IMR-90 (cell line): ENCODE measurements at regions not wholly inside any gene's neighbourhood (a gene's known extent, or its start where the extent isn't known, plus 50 kb on each side); places are given as distances from the start of the nearest gene placed in this dataset.
A peak's percentile ranks its signal among the peaks of the same experiment; 100 is the strongest.

ENCODE experiments used
- ATAC-seq: fragments of 200-7000 bp; cut with Tn5 transposase; 2 replicates; pipeline ENCODE4 v1.9.1; 2020; ENCODE audit warnings: low read depth, mild to moderate bottlenecking, moderate library complexity
- BruUV-seq: library from RNA; stranded (reverse); fragments of 400-500 nt; replicated peaks from 2 replicates; lab custom pipeline; 2021; lab: Mats Ljungman, UMichigan
- CTCF ChIA-PET: fragments of 300-600 bp; formaldehyde crosslinking; extraction: SDS; loops from one replicate; lab custom pipeline; 2021; ENCODE audit warnings: antibody characterized with exemption; lab: Yijun Ruan, JAX
- POLR2A ChIA-PET: fragments of 300-600 bp; sonication (Branson Sonifier 250); formaldehyde crosslinking; loops from one replicate; lab custom pipeline; 2022; ENCODE audit warnings: antibody characterized with exemption; ENCODE audit not compliant: unreplicated experiment; lab: Charles Lee
- DNase-seq: peaks from one replicate; pipeline ENCODE4 v3.0.0; 2013
- H2AFZ ChIP-seq: replicated peaks from 2 replicates; pipeline ENCODE3; 2013; ENCODE audit warnings: low read length, mild to moderate bottlenecking; ENCODE audit not compliant: poor library complexity
- H2AK5ac ChIP-seq: 2 replicates; pipeline ENCODE4 v1.6.1; 2013; ENCODE audit warnings: low read depth, low read length, inconsistent platforms
- H2AK9ac ChIP-seq: replicated peaks from 2 replicates; pipeline ENCODE3; 2013; ENCODE audit warnings: mild to moderate bottlenecking, low read depth, low read length, moderate library complexity; ENCODE audit not compliant: poor library complexity
- H2BK120ac ChIP-seq: 2 replicates; pipeline ENCODE4 v1.6.1; 2013; ENCODE audit warnings: low read depth, low read length, inconsistent platforms
- H2BK15ac ChIP-seq: 3 replicates; pipeline ENCODE4 v1.6.1; 2013; ENCODE audit warnings: low read depth, low read length, inconsistent platforms
- H2BK20ac ChIP-seq: 2 replicates; pipeline ENCODE4 v1.6.1; 2013; ENCODE audit warnings: low read depth, mild to moderate bottlenecking, inconsistent platforms, low read length, moderate library complexity
- H2BK5ac ChIP-seq: 2 replicates; pipeline ENCODE4 v1.6.1; 2013; ENCODE audit warnings: mild to moderate bottlenecking, low read depth, low read length, inconsistent platforms; ENCODE audit not compliant: poor library complexity, severe bottlenecking
- H3K14ac ChIP-seq: replicated peaks from 2 replicates; pipeline ENCODE4 v1.6.1; 2013; ENCODE audit warnings: low read depth, low read length, inconsistent platforms
- H3K18ac ChIP-seq: 2 replicates; pipeline ENCODE4 v1.6.1; 2013; ENCODE audit warnings: low read depth, low read length, control low read depth
- H3K23ac ChIP-seq: 2 replicates; pipeline ENCODE4 v1.6.1; 2013; ENCODE audit warnings: low read depth, low read length, inconsistent platforms
- H3K27ac ChIP-seq: 2 replicates; pipeline ENCODE4 v1.5.1; 2013; ENCODE audit warnings: mild to moderate bottlenecking, control low read depth, low read length; ENCODE audit not compliant: insufficient read depth
- H3K27me3 ChIP-seq: 2 replicates; pipeline ENCODE4 v1.6.1; 2013; ENCODE audit warnings: low read length; ENCODE audit not compliant: control insufficient read depth, insufficient read depth
- H3K36me3 ChIP-seq: 2 replicates; pipeline ENCODE4 v1.6.1; 2013; ENCODE audit warnings: low read length, mixed read lengths; ENCODE audit not compliant: control insufficient read depth, insufficient read depth
- H3K4ac ChIP-seq: 2 replicates; pipeline ENCODE4 v1.6.1; 2013; ENCODE audit warnings: low read depth, low read length, inconsistent platforms
- H3K4me1 ChIP-seq: 2 replicates; pipeline ENCODE4 v1.6.1; 2013; ENCODE audit warnings: low read length, mixed read lengths; ENCODE audit not compliant: control insufficient read depth, insufficient read depth
- H3K4me2 ChIP-seq: 2 replicates; pipeline ENCODE4 v1.6.1; 2013; ENCODE audit warnings: low read depth, mild to moderate bottlenecking, control low read depth, low read length, moderate library complexity
- H3K4me3 ChIP-seq: 2 replicates; pipeline ENCODE4 v1.5.1; 2013; ENCODE audit warnings: low read depth, mild to moderate bottlenecking, control low read depth, low read length, moderate library complexity; ENCODE audit not compliant: insufficient read depth
- H3K56ac ChIP-seq: 2 replicates; pipeline ENCODE4 v1.6.1; 2013; ENCODE audit warnings: low read length, inconsistent platforms; ENCODE audit not compliant: insufficient read depth; ENCODE audit errors: extremely low read depth
- H3K79me1 ChIP-seq, 2 experiments: 2 replicates each; pipeline ENCODE4 v1.6.1; 2013; ENCODE audit warnings: low read length in 2 of 2, inconsistent platforms in 1 of 2, low read depth in 1 of 2
- H3K9ac ChIP-seq: 2 replicates; pipeline ENCODE4 v1.6.1; 2013; ENCODE audit warnings: low read depth, low read length, control low read depth
- H3K9me1 ChIP-seq: 2 replicates; pipeline ENCODE4 v1.6.1; 2013; ENCODE audit warnings: low read length, inconsistent platforms; ENCODE audit not compliant: insufficient read depth
- H3K9me3 ChIP-seq: 2 replicates; pipeline ENCODE4 v1.6.1; 2013; ENCODE audit warnings: low read length; ENCODE audit not compliant: control insufficient read depth, insufficient read depth
- H4K20me1 ChIP-seq: 2 replicates; pipeline ENCODE4 v1.6.1; 2013; ENCODE audit warnings: low read length, inconsistent platforms; ENCODE audit not compliant: insufficient read depth
- H4K5ac ChIP-seq: 2 replicates; pipeline ENCODE4 v1.6.1; 2013; ENCODE audit warnings: mild to moderate bottlenecking, low read depth, low read length, control low read depth
- H4K8ac ChIP-seq, 2 experiments: 2 replicates each; pipeline ENCODE4 v1.6.1; 2013; ENCODE audit warnings: low read depth in 2 of 2, low read length in 2 of 2, control low read depth in 1 of 2, inconsistent platforms in 1 of 2
- H4K91ac ChIP-seq: 2 replicates; pipeline ENCODE4 v1.6.1; 2013; ENCODE audit warnings: low read depth, low read length, inconsistent platforms; ENCODE audit not compliant: insufficient read depth
- BHLHE40 ChIP-seq: fragments of 150-350 bp; IDR thresholded peaks from 2 replicates; pipeline ENCODE4 v1.6.1; 2016; ENCODE audit warnings: mild to moderate bottlenecking, low read depth, low read length
- CEBPB ChIP-seq: IDR thresholded peaks from 2 replicates; pipeline ENCODE4 v1.6.1; 2012; ENCODE audit warnings: low read depth, low read length, improper control_type of control experiment
- CHD1 ChIP-seq: IDR thresholded peaks from 2 replicates; pipeline ENCODE4 v1.6.1; 2012; ENCODE audit warnings: low read depth, low read length, improper control_type of control experiment
- FOS ChIP-seq: fragments of 150-350 bp; IDR thresholded peaks from 2 replicates; pipeline ENCODE4 v1.6.1; 2016; ENCODE audit warnings: low read depth, low read length
- MAFK ChIP-seq: IDR thresholded peaks from 2 replicates; pipeline ENCODE4 v1.6.1; 2012; ENCODE audit warnings: low read depth, low read length, improper control_type of control experiment
- MAZ ChIP-seq: IDR thresholded peaks from 2 replicates; pipeline ENCODE4 v1.6.1; 2012; ENCODE audit warnings: low read depth, mild to moderate bottlenecking, low read length, improper control_type of control experiment, moderate library complexity, borderline replicate concordance
- MXI1 ChIP-seq: IDR thresholded peaks from 2 replicates; pipeline ENCODE4 v1.6.1; 2012; ENCODE audit warnings: low read depth, mild to moderate bottlenecking, low read length, moderate library complexity, borderline replicate concordance
- NFE2L2 ChIP-seq: fragments of 150-350 bp; IDR thresholded peaks from 2 replicates; pipeline ENCODE4 v1.6.1; 2016; ENCODE audit warnings: low read depth, mild to moderate bottlenecking, low read length
- POLR2A ChIP-seq: IDR thresholded peaks from 2 replicates; pipeline ENCODE4 v1.6.1; 2012; ENCODE audit warnings: mild to moderate bottlenecking, low read depth, low read length
- RAD21 ChIP-seq: IDR thresholded peaks from 2 replicates; pipeline ENCODE4 v1.6.1; 2012; ENCODE audit warnings: low read length, improper control_type of control experiment
- RCOR1 ChIP-seq: IDR thresholded peaks from 2 replicates; pipeline ENCODE4 v1.6.1; 2012; ENCODE audit warnings: mild to moderate bottlenecking, low read length, improper control_type of control experiment; ENCODE audit not compliant: insufficient replicate concordance
- RFX5 ChIP-seq: IDR thresholded peaks from 2 replicates; pipeline ENCODE4 v1.8.0; 2012; ENCODE audit warnings: low read depth, mild to moderate bottlenecking, low read length, moderate library complexity
- SMC3 ChIP-seq: fragments of 150-350 bp; IDR thresholded peaks from 2 replicates; pipeline ENCODE4 v1.6.1; 2016; ENCODE audit warnings: low read depth, mild to moderate bottlenecking, antibody characterized with exemption, low read length, moderate library complexity
- USF2 ChIP-seq: fragments of 150-350 bp; IDR thresholded peaks from 2 replicates; pipeline ENCODE4 v1.6.1; 2017; ENCODE audit warnings: mild to moderate bottlenecking, antibody characterized with exemption, low read length, low read depth
- WGBS, 2 experiments: methylation state at CpG; one replicate each; pipeline versions ENCODE4 v1.1.5 to v1.1.7; 2013; ENCODE audit warnings: missing lambda C conversion rate in 2 of 2; ENCODE audit not compliant: insufficient read length in 1 of 2; ENCODE audit errors: extremely low coverage in 2 of 2; 5-methylcytosine and 5-hydroxymethylcytosine counted together
- dilution Hi-C: fragments of 300-500 bp; cut with HindIII; formaldehyde crosslinking; loops from one replicate; pipeline ENCODE4 v1.14.3; 2018; ENCODE audit warnings: low sequenced_read_pairs; ENCODE audit not compliant: unreplicated experiment
- in situ Hi-C: fragments of 300-500 bp; cut with MboI; formaldehyde crosslinking; loops from 3 replicates; pipeline ENCODE4 v1.14.3; 2019; ENCODE audit warnings: low sequenced_read_pairs, inconsistent platforms, mixed read lengths
- intact Hi-C: fragments of 100-400 bp; cut with micrococcal nuclease; formaldehyde crosslinking; loops from 2 replicates; pipeline ENCODE4 v1.10.0; 2022
- TF ChIP-seq, protein P1 (sequence below): conservative IDR thresholded peaks from 2 replicates; pipeline ENCODE4 v1.5.1; 2012; ENCODE audit warnings: mild to moderate bottlenecking, low read depth, low read length, improper control_type of control experiment

DNA sequence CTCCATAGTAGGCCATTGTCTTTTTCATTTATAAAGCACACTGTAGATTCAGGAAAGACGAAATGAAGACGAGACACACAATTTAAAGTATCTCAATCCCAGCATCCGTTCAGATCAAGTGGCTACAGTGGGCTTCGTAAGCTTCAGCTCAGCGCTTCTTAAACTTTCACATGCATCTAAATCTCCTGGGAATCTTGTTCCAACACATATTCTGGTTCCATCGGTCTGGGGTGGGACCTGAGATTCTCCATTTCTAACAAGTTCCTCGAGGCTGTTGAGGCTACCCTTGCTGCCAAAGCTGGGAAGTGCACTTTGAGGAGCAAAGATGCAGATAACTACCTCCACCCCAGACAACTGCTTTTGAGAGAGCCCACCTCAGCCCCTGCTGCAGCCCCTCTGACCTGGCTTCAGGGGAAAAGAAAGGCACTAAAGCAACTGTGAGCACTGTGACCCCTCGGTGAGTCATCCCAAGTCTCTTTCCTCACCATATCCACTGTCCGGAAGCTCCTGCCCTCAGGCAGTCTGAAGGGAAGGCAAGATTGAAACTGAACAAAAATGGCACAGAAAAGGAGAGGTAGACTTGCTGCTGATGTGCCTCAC, 201.1 kb upstream of the FBXO11 start:
- peak overlapping the region; percentile 86 for H3K56ac ChIP-seq
- H4K20me1 ChIP-seq = no peaks in the 10 kb centered on the region; the same call in 1 of the 2 replicates
- TF ChIP-seq RFX5 (no peak), CHD1 (no peak), MXI1 (no peak), CEBPB (peak; percentile 76), FOS (peak; percentile 81), MAFK (no peak), MAZ (no peak), RCOR1 (no peak), RAD21 (no peak), USF2 (no peak), POLR2A (no peak), SMC3 (no peak), BHLHE40 (no peak), NFE2L2 (no peak)
- TF ChIP-seq, protein P1, sequence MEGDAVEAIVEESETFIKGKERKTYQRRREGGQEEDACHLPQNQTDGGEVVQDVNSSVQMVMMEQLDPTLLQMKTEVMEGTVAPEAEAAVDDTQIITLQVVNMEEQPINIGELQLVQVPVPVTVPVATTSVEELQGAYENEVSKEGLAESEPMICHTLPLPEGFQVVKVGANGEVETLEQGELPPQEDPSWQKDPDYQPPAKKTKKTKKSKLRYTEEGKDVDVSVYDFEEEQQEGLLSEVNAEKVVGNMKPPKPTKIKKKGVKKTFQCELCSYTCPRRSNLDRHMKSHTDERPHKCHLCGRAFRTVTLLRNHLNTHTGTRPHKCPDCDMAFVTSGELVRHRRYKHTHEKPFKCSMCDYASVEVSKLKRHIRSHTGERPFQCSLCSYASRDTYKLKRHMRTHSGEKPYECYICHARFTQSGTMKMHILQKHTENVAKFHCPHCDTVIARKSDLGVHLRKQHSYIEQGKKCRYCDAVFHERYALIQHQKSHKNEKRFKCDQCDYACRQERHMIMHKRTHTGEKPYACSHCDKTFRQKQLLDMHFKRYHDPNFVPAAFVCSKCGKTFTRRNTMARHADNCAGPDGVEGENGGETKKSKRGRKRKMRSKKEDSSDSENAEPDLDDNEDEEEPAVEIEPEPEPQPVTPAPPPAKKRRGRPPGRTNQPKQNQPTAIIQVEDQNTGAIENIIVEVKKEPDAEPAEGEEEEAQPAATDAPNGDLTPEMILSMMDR = 0 out of 2 replicates have a peak, but pooled peaks have one; percentile 7
- peak overlapping the region; percentile 91; the same call in 1 of the 2 replicates for H2AK5ac ChIP-seq
- DNase-seq (peak; percentile 77), ATAC-seq (no peak)
- peaks cover 7% of the 10 kb centered on the region; the same call in 1 of the 2 replicates for H3K9me1 ChIP-seq
- no peaks in the 10 kb centered on the region for H3K79me1 ChIP-seq
- peak overlapping the region; percentile 93 for H2BK5ac ChIP-seq
- peak overlapping the region; percentile 53 for H2BK15ac ChIP-seq
- dilution Hi-C loops (no loop called here), intact Hi-C loops (loop anchor here (2.0 to 5.0 kb wide), 4 partner anchors 325 to 773 kb away; partner anchors contain the start of gene MSH6), in situ Hi-C loops (loop anchor here (5.0 kb wide), 1 partner anchor 250 kb away; no protein-coding TSS in a partner anchor)
- no peaks in the 10 kb centered on the region for H3K36me3 ChIP-seq
- H4K8ac ChIP-seq = peak overlapping the region; percentile 75 to 94
- H3K4me3 ChIP-seq = no peak overlapping the region
- H3K23ac ChIP-seq = peak overlapping the region; percentile 89
- H2AFZ ChIP-seq = peak overlapping the region; percentile 80
- 100% methylated on average over 3 of the region's 9 CpGs; no CpG with 5 or more reads in 1 of the 2 experiments for WGBS, 2 experiments
- BruUV-seq = no TSS peak
- ChIA-PET POLR2A (interaction anchor here (1.2 kb wide), 1 partner anchor 313 kb away, joined by 3 read pairs; no protein-coding TSS in a partner anchor), CTCF (interaction anchor here (0.6 to 1.6 kb wide), 10 partner anchors 14 to 679 kb away, joined by 3 to 13 read pairs (median 4); no protein-coding TSS in a partner anchor)
- peak overlapping the region; percentile 95 for H3K4ac ChIP-seq
- H2BK20ac ChIP-seq = peak overlapping the region; percentile 95
- peak overlapping the region; percentile 70 for H2AK9ac ChIP-seq
- H2BK120ac ChIP-seq = peak overlapping the region; percentile 93
- H3K9me3 ChIP-seq = no peaks in the 10 kb centered on the region
- H3K27me3 ChIP-seq = no peaks in the 10 kb centered on the region
- peak overlapping the region; percentile 37 for H3K4me2 ChIP-seq
- H3K14ac ChIP-seq = peak overlapping the region; percentile 84
- peaks cover 17% of the 10 kb centered on the region for H3K4me1 ChIP-seq
- peak overlapping the region; percentile 76 for H3K27ac ChIP-seq
- peak overlapping the region; percentile 58 for H3K18ac ChIP-seq
- peak overlapping the region; percentile 44 for H4K5ac ChIP-seq
- H4K91ac ChIP-seq = peak overlapping the region; percentile 86
- H3K9ac ChIP-seq = no peak overlapping the region
